HG03571 (cell line): ENCODE measurements at regions not wholly inside any gene's neighbourhood (a gene's known extent, or its start where the extent isn't known, plus 50 kb on each side); places are given as distances from the start of the nearest gene placed in this dataset.
A peak's percentile ranks its signal among the peaks of the same experiment; 100 is the strongest.
"Not testable (repeated sequence)": the region's sequence is repeated elsewhere in the genome, so short reads cannot be mapped to it uniquely, and the experiment has no call there.

ENCODE experiments used
- ATAC-seq: cut with Tn5 transposase; IDR thresholded peaks from one replicate; pipeline ENCODE4 v1.9.1; 2021; ENCODE audit not compliant: unreplicated experiment

DNA sequence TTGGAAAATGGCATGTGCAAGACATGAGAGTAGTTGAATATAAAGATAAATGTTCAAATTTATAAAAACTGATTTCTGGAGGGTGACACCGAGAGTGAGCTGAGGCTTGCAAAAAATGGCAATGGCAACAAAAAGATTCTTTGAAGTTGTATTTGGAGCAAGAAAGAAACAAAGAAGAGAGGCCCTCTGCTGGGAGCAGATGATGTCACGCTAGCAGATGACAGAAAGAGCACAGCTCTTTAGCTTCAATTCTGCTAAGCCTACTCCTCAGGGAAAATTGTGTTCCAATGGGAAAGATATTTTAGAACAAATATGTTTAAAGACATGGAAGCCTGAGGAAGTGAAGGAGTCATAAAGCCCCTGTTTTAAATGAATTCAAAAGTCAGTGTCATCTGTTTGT lies 125.3 kb upstream of the NOX3 start:
- ATAC-seq = no peak

- no peak for ATAC-seq
These were observed 122.6 kb upstream of the NOX3 start for GRCh38 chr6:155578251-155578650.

DNA sequence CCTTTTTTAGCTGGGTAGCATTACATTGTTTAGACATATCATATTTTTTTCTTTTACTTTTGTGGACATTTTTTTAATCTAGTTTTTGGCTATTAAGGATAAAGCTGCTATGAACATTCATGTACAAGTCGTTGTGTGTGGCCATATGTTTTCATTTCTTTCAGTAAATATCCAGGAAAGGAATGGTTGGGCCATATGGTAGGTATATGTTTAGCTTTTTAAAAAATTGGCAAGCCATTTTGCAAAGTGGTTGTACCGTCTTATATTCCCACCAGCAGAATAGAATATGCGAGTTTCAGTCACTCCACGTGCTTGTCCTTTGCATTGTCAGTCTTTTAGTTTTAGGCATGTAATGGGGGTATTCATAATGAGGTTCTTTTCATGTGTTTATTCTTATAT lies 106.3 kb upstream of the NOX3 start:
- no peak for ATAC-seq

DNA sequence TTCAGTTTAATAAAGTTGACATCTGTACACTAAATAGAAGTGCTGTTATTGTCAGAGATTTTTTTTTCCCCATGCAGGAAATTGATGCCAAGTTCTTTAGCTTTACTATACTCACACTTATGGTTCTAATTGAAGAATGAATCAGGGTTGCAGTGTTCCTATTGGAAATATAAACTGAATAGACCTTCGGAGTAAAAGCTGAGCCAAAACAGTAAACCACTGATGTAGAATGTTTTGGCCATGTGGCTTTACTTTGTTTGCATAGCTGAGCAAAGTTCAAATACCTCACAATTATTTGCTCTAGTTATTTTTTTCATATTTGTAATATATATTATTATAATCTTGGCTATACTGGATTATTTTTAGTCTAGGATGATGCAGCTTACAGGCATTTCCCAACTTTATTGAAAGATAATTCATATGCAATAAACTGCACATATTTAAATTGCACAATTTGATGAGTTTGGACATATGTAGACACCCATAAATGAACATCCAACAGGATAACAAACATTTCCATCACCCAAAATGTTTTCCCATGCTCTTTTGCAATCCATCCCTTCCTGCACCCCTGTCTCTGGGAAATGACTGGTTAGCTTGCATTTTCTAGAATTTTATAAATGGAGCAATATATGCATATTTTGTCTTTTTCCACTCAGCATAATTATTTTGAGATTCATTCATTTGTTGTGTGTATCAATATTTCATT lies 105.8 kb upstream of the NOX3 start:
- no peak for ATAC-seq

DNA sequence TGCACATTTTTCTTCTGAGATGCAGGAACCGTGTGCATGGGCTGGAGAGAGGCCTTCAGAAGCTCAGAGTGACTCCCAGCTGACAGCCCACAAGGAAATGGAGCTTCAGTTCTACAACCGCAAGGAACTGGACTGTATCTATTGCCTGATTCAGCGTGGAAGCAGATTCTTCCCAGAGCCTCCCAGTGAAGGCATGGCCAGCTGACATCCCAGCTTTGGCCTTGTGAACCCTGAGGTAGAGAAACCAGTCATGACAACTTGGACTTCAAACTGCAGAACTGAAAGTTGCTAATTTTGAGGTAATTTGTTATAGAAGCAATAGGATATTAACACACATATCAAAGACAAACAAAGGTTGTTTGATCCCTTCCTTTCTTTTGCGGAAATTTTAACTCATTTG lies 94.3 kb upstream of the NOX3 start:
- no peak for ATAC-seq

GRCh38 chr6:155549028-155549798 lies 93.6 kb upstream of the NOX3 start:
- no peak for ATAC-seq

- ATAC-seq = no peak
These were observed 92.9 kb upstream of the NOX3 start for GRCh38 chr6:155548576-155548975.

- ATAC-seq = no peak
These were observed 89.0 kb upstream of the NOX3 start for GRCh38 chr6:155544677-155545076.

DNA sequence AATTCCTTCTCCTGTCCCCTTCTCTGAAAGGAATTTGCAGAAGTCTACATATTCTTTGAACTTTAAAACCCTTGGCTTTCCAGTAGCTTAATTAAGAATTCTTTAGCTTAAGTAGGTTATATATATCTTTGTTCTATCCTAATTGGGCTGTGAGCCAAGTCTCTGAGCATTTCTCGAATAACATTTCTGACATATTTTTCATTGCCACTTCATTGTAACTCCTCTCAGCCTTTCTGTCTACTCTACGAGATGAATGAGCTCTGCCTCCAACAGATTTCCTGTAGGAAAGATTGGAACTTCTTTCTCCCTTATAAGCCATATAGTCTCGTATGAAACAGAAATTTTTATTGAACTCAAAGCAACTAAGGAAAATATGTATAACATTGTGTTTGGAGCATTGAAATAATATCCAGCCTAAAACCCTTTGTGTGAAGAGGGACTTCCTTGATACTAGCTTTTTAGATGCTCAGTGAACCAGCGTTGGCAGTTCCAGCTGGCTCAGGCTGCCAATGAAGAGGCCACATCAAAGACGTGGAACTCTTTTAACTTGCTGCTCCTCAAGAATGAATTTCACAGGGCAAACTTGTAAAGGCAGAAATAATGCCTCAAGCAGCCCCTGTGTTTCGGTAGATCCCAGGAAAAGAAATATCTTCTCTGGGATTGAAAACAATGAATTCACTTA lies 87.7 kb upstream of the NOX3 start:
- no peak for ATAC-seq

- ATAC-seq = no peak
These were observed 86.4 kb upstream of the NOX3 start for GRCh38 chr6:155542036-155542435.

DNA sequence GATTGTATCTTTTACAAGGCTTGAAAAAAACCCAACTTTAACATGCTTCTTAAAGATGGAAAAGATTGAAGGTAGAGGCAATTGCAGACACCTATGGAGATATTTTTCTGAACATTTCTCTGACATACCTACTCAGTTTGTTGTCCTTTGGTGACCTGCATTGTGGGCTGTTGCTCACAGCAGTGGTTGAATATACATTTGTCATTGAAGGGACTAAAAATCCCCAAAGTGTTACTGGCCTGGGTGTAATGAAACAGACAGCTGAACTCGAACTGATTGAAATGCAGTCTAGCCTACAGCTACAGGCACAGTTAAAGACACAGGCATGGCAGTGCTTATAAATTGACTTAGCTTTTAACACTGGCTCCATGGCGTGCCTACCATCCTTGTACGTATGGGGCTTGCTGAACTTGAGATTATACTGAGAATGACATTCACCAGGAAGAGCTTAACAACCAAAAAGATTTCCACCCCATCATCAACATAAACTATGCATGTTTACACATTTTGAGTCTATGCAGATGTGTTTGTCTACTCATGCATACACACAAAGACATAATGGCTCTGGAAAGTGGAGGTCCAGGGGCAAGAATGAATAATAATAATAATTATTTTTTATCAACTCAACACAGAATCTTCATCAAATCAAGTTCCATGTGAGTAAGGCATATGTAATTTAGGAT lies 83.2 kb upstream of the NOX3 start:
- ATAC-seq = no peak

DNA sequence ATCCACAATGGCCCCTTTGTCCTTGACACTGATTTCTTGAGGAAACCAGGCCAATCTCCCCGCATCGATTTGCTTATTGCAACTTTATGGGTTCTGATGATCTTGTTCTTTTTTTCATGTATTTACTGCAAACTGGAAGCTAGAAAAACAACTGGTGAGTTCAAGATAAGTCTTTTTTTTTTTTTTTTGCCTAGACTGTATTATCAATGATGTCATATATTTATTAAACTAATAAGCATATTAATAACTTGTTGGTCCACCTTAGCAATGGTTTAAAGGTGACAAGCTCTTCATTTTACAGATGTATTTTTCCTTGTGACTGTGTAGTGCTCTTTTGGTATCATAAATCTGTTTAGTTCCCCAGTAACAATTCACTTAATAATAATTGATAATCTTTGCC lies 79.0 kb upstream of the NOX3 start:
- no peak for ATAC-seq

GRCh38 chr6:155530219-155530834 lies 74.7 kb upstream of the NOX3 start:
- ATAC-seq = peak; percentile 87

- ATAC-seq = not testable (repeated sequence)
These were observed 74.2 kb upstream of the NOX3 start for GRCh38 chr6:155529814-155530213.

- ATAC-seq = no peak
These were observed 73.4 kb upstream of the NOX3 start for GRCh38 chr6:155528982-155529453.

DNA sequence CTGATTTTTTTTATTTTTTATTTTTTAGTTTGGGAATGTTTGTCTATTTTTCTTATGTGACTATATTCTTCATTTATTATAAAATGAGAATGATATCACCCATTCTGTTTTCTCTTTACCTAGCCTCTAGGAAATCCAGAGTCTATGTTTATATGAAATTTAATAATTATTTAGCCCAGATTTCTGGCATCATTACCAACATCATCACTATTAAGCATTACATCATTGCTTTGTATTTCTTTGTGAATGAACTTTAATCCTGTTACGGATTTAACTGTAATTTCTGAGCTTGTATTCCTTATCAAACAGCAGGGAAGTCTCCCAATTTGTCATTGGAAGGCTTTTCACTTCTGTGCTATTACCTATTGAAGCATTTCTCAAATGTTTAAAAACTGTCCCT lies 72.7 kb upstream of the NOX3 start:
- ATAC-seq = no peak

DNA sequence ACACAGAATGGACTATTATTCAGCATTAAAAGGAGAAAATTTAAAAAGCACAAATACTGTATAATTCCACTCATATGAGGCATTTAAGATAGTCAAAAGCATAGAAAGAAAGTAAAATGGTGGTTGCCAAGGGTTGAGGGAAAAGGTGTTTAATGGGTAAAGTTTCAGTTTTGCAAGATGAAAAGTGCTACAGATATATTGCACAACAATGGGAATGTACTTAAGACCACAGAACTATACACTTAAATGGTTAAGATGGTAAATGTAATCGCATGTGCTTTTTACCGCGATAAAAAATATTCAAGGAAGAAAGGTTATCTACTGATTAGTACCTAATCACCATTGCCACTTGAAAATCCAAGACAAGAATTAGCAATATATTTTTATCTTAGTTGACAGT lies 71.8 kb upstream of the NOX3 start:
- no peak for ATAC-seq

DNA sequence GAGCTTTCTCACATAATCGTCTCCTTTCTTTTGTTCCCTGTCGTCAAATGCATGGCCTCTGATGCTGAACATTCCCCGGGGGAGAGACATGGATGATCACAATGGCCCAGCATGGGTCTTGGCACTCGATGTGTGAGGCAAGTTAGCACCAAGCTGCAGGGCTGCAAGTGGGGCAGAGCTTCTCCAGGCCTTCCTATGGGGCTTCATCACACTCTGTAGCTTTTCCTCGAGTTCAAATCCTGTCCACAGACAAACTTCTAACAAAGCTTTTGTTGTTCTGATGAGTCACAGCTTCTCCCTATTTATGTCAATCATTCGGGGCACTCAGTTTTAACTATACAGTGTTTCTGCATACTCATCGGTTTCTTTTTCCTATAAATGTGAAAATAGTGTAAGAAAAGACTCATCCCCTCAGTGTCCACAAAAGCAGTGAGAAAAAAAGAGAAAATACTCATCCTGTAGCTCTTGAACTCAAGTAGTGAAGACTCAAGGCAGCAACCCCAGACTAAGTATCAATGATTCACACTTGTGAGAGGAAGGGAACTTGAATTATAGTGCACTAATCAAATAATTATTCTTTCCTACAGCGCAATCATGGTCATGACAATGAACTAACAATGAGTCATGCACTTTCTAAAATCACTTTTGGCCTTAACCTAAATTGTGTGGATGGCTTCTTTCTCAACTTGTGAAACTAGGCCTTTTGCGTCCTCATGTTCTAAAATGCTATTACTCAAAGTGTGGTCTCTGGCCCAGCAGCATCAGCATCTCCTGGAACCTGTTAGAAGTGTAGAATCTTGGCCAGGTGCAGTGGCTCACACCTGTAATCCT lies 68.4 kb upstream of the NOX3 start:
- no peak for ATAC-seq

DNA sequence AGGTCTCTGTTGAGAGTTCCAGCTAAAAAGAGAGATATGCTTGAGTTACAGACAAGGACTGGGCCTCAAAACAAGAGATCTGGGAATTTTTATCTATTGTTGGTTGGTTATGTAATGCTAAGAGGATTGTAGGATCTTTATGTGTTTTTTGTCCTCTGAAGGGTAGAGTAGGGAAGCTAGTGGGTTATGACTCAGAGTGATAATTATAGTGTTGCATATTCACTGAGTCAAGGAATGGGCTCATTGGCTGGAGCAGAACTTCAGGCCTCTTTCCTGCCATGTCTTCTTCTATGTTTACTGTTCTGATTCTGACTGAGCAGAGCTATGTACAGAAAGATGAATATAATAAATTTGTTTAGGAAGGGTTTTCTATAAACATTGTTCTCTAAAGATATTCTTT lies 66.1 kb upstream of the NOX3 start:
- ATAC-seq = no peak

GRCh38 chr6:155520078-155520477 lies 64.4 kb upstream of the NOX3 start:
- no peak for ATAC-seq
